ENCODE measurements at regions not wholly inside any gene's neighbourhood (a gene's known extent, or its start where the extent isn't known, plus 50 kb on each side); places are given as distances from the start of the nearest gene placed in this dataset.

GRCh38 chr4:53711926-53712325, 120.6 kb upstream of the LNX1 start:
- TF ChIP-seq POLR2A (IDR thresholded peaks at IDR 0.05) (no peak), CTCF (IDR thresholded peaks at IDR 0.05) (no peak)

Data from tibial nerve (tissue), 3 donors.